GM21526 (cell line): ENCODE measurements at regions not wholly inside any gene's neighbourhood (a gene's known extent, or its start where the extent isn't known, plus 50 kb on each side); places are given as distances from the start of the nearest gene placed in this dataset.
"Not testable (repeated sequence)": the region's sequence is repeated elsewhere in the genome, so short reads cannot be mapped to it uniquely, and the experiment has no call there.

Source experiments
- ATAC-seq: cut with Tn5 transposase; IDR thresholded peaks from one replicate; pipeline ENCODE4 v1.9.1; 2021; ENCODE audit warnings: moderate library complexity; ENCODE audit not compliant: unreplicated experiment, low FRiP score

DNA sequence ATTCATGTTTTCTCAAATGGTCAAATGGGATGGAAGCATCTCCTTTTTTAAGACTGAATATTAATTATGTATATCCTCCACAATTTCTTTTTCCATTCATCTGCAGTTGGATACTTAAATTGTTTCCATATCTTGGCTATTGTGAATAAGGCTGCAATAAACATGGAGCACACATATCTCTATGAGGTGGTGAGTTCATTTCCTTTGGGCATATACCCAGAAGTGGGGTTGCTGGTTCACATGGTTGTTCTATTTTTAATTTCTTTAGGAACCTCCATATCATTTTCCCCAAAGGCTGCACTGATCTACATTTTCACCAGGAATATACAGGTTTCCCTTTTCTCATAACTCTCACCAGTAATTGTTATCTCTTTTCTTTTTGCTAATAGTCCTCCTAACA, 566.3 kb downstream of the KCTD12 start:
- no peak for ATAC-seq

DNA sequence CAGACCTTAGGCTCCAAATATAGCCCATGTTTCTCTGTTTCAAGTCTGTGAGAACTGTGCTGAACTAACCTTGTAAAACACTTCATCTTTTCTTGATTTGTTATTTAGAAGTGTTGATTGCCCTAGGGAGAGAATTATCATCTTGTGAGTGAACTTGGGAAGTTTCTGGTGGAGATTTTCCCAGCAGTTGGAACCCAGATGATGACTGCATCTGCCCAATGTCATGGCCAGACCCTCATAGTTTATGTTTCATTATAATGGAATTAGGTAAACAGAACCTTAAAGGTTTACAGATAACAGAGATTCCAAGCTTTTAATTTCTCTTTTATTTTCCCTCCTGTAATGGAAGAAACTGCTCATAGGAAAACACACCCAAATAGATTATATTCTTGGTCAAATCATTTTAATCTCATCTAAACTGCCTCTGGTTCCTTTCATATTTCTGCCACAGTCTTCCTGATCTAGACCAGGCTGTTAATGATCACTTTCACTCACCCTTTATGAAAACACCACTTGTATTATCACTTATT, 569.1 kb downstream of the KCTD12 start:
- no peak for ATAC-seq

DNA sequence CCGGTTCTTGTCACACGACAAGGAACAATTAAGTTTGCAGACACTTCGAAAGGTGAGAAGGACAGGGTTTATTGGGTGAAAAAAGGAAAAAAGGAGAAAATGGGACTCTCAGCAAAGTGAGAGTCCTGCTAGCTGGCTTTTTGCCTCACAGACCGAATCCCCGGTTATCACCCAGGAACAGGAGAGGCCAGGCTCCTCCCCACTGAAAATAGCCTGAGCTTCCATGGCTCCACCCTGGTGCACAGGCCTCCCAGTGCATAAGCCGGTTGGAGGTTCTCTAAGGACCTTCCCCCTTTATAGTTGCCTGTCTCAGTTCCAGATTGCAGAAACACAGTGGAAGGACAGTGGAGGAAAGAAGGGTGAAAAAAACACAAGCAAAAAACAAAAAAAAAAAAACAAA, 571.7 kb downstream of the KCTD12 start:
- no peak for ATAC-seq

DNA sequence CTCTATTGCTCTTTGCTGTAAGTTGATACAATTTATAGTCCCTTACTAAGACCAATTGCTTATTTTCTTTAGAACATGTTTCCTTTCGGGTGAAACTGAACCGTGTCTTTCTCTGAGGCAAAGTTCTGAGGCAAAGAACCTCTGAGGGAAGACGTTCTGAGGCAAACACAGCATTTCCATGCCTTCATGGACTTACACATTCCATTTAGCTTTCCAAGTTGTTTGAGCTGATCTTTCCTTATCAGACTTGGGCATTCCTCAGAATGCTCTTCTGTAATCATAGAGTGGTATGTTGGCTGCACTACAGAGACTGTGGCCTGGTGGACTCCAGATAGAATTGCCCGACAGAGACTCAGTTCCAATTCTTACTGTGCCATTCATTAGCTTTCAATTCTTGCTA, 579.1 kb downstream of the KCTD12 start:
- no peak for ATAC-seq

DNA sequence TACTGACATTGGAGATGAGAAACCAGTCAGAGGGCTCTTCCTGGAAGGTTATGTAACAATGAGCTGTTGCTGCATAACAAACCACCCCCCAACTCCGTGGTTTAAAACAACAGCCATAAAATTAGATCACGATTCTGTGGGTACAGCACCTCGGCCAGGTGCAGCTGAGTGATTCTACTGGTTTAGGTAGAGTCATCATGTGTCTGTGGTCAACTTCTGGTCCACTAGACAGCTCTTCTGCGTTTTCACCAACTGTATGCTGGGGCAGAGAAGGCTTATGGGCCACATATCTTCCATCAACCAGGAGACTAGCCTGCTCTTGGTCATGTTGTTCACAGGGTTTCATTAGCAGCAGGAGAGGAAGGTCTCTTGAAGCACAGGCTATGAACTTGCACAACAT, 585.5 kb downstream of the KCTD12 start:
- no peak for ATAC-seq

DNA sequence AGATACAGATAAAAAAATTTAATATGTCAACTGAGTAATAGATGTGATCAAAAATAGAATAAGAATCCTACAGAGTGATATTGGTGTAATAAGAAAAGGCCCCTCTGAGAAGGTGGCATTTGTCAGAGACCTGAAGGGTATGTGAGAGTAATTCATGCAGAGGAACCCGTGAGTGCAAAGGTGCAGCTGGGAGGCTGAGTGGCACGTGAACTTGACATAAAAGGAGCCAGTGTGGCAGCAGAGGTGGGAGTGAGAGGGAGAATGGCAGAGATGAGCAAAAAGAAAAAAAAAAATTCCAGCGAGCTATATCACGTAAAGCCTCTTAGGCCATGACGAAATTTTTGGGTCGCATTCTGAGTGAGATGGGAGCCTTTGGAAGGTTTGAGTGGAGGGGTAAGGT, 588.9 kb downstream of the KCTD12 start:
- no peak for ATAC-seq

DNA sequence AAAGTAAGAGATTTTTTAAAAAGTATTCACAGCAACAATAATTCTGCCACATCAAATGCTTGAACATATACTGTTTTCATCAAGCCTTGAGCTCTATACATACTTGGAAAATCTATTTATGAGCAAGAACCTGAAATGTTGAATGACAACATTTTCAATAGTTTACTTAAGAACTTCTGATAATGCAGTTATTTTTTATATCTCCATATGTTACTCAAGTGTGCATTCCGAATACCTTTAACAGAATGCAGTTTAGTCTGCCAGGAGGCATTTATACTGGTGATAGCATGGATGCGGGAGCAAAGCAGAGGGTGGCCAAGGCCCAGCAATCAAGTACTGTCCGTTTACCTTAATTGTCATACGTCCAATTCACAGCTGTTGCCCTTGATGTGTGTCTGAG, 589.5 kb downstream of the KCTD12 start:
- ATAC-seq: no peak

DNA sequence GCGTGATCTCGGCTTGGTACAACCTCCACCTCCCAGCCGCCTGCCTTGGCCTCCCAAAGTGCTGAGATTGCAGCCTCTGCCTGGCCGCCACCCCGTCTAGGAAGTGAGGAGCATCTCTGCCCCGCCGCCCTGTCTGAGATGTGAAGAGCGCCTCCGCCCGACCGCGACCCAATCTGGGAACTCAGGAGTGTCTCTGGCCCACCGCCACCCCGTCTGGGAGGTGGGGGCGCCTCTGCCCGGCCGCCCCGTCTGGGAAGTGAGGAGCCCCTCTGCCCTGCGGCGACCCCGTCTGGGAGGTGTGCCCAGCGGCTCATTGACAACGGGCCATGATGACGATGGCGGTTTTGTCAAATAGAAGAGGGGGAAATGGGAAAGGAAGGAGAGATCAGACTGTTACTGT, 591.2 kb downstream of the KCTD12 start:
- ATAC-seq: not testable (repeated sequence)

DNA sequence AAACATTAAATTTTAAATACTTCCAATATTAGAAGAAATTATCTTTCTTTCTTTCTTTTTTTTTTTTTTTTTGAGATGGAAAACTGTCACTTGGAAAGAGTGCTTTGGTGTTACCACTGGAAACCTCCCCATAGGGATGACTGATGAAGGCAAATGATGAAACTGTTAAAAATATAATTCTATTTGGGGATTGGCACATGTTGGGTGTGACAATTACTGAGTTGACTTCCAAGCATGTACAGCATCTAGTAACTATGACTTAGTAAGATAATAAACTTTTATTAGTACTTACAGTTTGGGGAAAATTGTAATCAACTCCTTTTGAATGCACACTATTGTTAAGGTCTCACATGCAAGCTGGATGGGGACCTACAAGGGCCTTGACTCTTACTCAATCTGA, 592.5 kb downstream of the KCTD12 start:
- no peak for ATAC-seq

DNA sequence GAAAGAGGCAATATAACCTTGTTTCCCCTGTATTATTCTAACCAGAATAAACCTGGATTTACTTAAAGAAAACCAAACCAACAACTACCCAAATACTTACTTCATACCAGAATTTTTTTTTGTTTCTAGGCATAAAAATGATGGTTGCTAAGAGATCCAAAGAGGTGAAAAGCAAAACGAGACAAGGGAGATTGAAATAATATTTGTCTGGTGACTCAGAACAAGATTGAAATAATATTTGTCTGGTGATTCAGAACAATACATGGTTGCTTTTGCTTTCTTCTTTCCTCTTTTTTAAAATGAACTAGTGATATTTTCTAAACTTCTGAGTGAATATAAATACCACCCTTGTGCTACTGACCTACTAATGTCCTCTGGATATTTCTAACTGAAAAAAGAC, 592.9 kb downstream of the KCTD12 start:
- ATAC-seq: no peak

DNA sequence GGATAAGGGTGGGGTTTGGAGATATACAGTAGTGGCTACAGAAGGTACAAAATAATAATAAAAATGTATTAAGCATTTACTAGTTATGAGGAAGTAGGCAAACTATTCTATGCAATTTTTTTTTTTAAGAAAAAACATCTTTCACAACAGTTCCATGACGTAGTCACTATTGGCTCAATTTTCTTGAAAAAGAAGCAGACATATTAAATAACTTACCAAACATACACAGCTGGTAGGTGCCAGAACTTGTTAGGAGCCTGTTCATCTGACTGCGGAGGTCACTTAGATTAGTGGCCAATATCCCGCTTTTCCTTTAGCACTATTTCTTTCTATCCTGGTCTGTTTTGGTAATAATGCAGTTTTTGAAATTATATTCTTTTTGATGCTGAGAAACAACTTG, 593.5 kb downstream of the KCTD12 start:
- ATAC-seq: no peak

DNA sequence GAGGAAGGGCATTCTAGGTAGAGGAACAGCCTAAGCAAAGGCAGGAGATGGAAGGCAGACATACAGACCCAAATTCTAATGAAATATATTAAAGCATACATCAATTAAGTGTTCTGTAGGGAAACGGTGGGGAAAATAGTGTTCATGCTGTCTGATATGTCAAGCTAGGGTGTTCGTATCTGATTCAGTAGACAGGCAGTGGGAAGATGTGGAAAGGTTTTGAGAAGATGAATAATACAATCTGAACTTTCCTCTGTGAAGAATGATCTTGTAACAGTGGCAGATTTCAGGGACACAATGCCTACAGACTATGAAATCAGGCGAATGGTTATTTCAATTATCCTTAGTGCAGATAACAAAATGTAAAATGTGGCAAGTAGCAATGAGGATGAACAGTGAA, 594.2 kb downstream of the KCTD12 start:
- ATAC-seq: no peak

DNA sequence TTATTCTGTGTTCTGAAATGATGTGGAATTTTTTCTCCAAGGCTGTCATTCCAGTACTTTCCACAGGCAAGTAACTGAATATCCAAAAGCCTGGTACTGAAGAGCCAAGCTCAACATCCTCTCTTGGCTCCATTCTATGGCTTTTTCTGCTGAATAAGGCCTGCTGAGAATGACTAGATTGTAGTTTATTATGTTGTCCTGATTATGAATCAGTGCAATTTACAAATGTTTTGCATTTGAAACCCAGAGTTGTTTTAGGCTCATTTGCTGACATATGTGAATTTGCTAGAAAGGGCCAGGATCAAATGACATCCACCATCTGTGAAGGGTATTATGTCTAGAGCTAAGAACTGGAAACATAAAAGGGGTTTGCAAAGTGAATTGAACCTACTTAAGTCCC, 596.6 kb downstream of the KCTD12 start:
- ATAC-seq: no peak

DNA sequence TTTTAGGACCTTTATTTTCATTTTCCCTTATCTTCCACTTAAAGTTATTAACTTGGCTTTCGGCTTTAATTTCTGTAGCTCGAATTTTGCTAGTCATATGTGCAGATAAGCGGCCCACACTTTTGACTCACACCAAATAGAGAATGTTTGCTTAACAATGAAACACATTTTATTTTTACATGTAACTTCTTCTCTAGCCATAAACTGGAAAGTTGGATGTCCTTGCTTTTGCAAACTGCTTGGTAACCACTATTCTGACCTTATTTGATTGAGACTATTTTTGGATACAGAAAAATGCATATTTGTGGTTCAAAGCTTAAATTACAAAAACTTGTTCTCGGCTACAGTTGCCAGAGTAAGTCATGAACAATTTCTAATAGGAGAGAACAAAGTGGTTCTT, 600.0 kb downstream of the KCTD12 start:
- no peak for ATAC-seq

DNA sequence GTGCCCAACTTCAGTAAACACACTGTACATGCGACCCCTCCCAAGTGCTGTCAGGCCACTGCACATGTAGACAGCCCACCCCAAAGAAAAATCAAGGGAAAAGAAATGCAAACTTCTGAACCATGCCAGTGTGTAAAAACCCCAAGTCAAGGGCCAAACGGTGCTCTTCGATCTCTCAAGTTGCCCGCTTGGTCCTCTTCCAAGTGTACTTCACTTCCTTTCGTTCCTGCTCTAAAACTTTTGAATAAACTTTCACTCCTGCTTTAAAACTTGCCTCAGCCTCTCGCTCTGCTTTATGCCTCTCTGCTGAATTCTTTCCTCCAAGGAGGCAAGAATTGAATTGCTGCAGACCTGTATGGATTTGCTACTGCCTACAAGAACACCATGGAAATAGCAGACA, 600.7 kb downstream of the KCTD12 start:
- ATAC-seq: no peak

DNA sequence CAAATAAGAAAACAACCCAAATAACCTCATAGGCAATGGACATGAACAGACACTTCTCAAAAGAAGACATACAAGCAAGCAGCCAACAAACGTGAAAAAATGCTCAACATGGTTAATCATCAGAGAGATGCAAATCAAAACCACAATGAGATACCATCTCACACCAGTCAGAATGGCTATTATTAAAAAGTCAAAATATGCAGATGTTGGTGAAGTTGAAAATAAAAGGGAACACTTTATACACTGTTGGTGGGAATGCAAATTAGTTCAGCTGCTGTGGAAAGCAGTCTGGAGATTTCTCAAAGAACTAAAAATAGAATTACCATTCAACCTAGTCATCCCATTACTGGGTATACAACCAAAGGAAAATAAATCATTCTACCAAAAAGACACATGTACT, 606.4 kb downstream of the KCTD12 start:
- ATAC-seq: not testable (repeated sequence)

DNA sequence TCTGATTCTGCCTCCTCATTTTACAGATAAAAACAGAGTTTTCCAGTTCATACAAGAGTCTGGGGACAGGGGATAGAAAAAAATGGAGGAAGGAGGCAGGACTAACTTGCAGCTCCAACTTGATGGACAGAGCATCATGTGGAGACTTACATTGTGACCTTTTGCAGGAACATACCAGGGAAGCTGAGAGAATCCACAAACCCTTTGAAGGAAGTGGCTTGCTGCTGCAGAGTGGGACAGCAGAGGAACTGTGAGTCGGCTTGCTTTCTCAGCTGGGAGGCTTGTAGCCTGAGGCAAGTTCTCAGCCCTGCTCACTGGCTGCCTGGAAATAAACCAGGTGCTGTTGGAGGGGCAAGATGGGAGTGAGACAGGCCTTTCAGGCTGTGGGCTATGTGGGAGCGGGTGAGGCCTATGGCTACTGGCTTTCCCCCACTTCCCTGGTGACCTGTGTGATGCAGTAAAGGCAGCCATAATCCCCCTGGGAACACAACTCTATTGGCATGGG, 614.4 kb downstream of the KCTD12 start:
- ATAC-seq: no peak

DNA sequence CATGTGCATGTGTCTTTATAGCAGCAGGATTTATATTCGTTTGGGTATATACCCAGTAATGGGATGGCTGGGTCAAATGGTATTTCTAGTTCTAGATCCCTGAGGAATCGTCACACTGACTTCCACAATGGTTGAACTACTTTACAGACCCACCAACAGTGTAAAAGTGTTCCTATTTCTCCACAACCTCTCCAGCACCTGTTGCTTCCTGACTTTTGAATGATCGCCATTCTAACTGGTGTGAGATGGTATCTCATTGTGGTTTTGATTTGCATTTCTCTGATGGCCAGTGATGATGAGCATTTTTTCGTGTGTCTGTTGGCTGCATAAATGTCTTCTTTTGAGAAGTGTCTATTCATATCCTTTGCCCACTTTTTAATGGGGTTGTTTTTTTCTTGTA, 617.9 kb downstream of the KCTD12 start:
- ATAC-seq: not testable (repeated sequence)

DNA sequence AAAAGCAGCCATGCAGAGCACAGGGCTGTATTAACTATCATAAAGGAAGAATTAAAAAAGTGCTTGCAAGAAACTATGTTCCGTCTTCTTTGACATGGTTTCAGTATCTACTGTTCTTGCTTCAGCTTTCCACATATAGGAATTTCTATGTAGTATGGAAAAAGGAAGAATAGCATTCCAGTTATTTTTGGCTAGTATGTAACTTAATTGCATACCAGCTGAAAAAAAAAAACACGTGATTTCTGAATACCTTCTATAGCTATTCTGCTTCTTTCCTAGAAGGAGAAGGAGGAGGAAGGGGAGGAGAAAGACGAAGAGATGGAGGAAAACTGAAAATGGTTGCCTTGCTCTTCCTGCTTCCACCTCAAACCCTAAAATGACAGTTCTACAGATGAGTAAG, 619.0 kb downstream of the KCTD12 start:
- no peak for ATAC-seq

DNA sequence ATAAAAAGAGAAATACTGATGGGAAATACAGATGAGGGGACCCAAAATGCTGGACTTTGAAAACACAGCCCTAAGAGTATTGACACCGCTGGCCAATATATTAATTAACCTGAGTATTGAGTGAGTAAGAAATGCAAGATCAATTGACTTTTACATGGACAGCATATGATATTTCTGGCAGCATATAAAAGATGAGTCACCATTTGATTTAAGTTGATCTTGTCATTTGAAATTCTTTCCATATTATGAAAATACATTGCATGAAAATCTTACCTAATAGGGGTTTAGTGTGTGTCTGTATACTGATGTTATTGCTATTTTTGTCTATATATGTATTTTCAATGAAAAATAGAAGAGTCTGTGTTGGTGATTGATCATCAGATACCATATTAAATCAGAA, 619.6 kb downstream of the KCTD12 start:
- no peak for ATAC-seq

DNA sequence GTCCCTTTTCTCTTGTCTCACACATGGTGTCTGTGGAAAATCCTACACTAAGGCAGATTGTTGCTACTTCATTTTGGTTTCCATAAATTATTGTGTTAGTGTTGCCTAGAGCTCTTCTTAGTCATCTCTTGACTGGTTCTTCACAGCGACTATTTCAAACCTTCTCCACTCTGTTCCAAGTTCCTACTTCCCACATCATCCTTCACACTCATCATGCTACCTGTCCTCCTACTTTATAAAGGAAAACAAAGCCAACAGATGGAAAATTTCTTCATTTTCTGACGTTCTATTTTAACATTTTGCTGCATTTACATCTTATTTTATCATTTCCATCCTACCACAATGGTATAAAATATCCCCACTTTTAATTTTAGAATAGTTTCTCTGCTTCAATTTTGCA, 614.1 kb downstream of the LMO7 start:
- no peak for ATAC-seq

DNA sequence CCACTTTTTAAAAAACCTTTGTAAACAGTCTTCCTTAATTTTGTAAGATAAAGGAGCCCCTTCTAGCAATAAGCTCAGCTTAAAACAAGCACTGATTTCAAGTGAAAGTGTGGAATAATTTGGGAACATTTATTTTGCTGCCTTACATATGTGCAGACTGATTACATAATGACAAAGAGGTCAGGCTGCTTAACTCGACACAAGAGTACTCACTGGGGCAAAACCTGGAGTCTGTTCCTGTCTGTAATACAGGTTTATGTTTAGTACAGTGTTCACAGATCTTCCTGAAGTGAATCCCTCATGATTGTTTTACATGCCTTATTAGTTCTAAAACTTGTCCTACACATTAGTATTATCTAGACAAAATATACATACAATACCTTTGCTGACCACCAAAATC, 609.8 kb downstream of the LMO7 start:
- ATAC-seq: no peak

DNA sequence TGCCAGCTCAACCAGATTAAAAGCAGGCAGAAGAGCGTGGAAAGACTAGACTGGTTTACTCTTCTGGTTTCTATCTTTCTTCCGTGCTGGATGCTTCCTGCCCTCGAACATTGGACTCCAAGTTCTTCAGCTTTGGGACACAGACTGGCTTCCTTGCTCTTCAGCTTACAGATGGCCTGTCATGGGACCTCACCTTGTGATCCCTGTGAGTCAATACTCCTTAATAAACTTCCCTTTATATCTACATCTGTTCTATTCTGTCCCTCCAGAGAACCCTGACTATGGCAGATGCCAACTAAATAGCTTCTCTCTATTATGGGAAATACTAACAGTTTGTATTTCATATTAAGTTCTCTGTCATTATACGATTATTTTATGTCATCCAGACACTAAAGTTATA, 609.1 kb downstream of the LMO7 start:
- no peak for ATAC-seq
